WTC11 (cell line): ENCODE measurements at regions not wholly inside any gene's neighbourhood (a gene's known extent, or its start where the extent isn't known, plus 50 kb on each side); places are given as distances from the start of the nearest gene placed in this dataset.
"Not testable (repeated sequence)": the region's sequence is repeated elsewhere in the genome, so short reads cannot be mapped to it uniquely, and the experiment has no call there.

ENCODE experiments used
- CBFB ChIP-seq: sonication (generic); formaldehyde crosslinking; IDR thresholded peaks from 2 replicates; pipeline ENCODE4 v1.8.1; 2022; ENCODE audit warnings: mild to moderate bottlenecking, low read depth, missing genetic modification reagents
- CTCF ChIP-seq: fragments of 200-600 bp; IDR thresholded peaks from 2 replicates; pipeline ENCODE4 v1.8.0; 2022; ENCODE audit warnings: antibody characterized with exemption
- GABPB1 ChIP-seq: sonication (generic); formaldehyde crosslinking; IDR thresholded peaks from 2 replicates; pipeline ENCODE4 v1.8.1; 2023; ENCODE audit warnings: mild to moderate bottlenecking, missing genetic modification reagents
- NR1H2 ChIP-seq: sonication (generic); formaldehyde crosslinking; IDR thresholded peaks from 2 replicates; pipeline ENCODE4 v1.9.0; 2021; ENCODE audit warnings: mild to moderate bottlenecking, moderate library complexity, missing genetic modification reagents
- SMAD3 ChIP-seq: sonication (generic); formaldehyde crosslinking; IDR thresholded peaks from 2 replicates; pipeline ENCODE4 v1.8.0; 2022; ENCODE audit warnings: missing genetic modification reagents, mild to moderate bottlenecking, borderline replicate concordance
- TCF7 ChIP-seq: sonication (generic); formaldehyde crosslinking; IDR thresholded peaks from 2 replicates; pipeline ENCODE4 v1.8.0; 2022; ENCODE audit warnings: mild to moderate bottlenecking, low read depth, missing genetic modification reagents, moderate library complexity
- TEAD1 ChIP-seq: sonication (generic); formaldehyde crosslinking; IDR thresholded peaks from 2 replicates; pipeline ENCODE4 v1.8.0; 2022; ENCODE audit warnings: mild to moderate bottlenecking, missing genetic modification reagents
- TEAD4 ChIP-seq: sonication (generic); formaldehyde crosslinking; IDR thresholded peaks from 2 replicates; pipeline ENCODE4 v1.8.0; 2022; ENCODE audit warnings: mild to moderate bottlenecking, missing genetic modification reagents
- ZNF121 ChIP-seq: sonication (generic); formaldehyde crosslinking; IDR thresholded peaks from 2 replicates; pipeline ENCODE4 v1.8.0; 2023; ENCODE audit warnings: missing genetic modification reagents
- ZNF396 ChIP-seq: fragments of 250-450 bp; sonication (Bioruptor Pico); IDR thresholded peaks from 2 replicates; pipeline ENCODE4 v1.8.0; 2021; ENCODE audit warnings: mild to moderate bottlenecking, moderate library complexity, borderline replicate concordance
- TF ChIP-seq, protein P1 (sequence below): sonication (generic); formaldehyde crosslinking; IDR thresholded peaks from 2 replicates; pipeline ENCODE4 v1.8.1; 2023; ENCODE audit warnings: mild to moderate bottlenecking, missing genetic modification reagents, moderate library complexity
- TF ChIP-seq, protein P2 (sequence below): sonication (generic); formaldehyde crosslinking; conservative IDR thresholded peaks from 2 replicates; pipeline ENCODE4 v1.8.1; 2022; ENCODE audit warnings: mild to moderate bottlenecking, missing genetic modification reagents
- TF ChIP-seq, protein P3 (sequence below): sonication (generic); formaldehyde crosslinking; conservative IDR thresholded peaks from 2 replicates; pipeline ENCODE4 v1.8.1; 2023; ENCODE audit warnings: mild to moderate bottlenecking, low read depth, missing genetic modification reagents, moderate library complexity
- TF ChIP-seq, protein P4 (sequence below): sonication (generic); formaldehyde crosslinking; IDR thresholded peaks from 2 replicates; pipeline ENCODE4 v1.8.1; 2022; ENCODE audit warnings: missing genetic modification reagents, borderline replicate concordance

- TF ChIP-seq GABPB1 (CRISPR knock-in tag); CBFB (CRISPR knock-in tag); CTCF; SMAD3 (CRISPR knock-in tag); TEAD1; TCF7 (CRISPR knock-in tag); TEAD4 (CRISPR knock-in tag); ZNF396 (CRISPR knock-in tag); NR1H2 (CRISPR knock-in tag); ZNF121 (CRISPR knock-in tag): not testable (repeated sequence)
- TF ChIP-seq, protein P1, sequence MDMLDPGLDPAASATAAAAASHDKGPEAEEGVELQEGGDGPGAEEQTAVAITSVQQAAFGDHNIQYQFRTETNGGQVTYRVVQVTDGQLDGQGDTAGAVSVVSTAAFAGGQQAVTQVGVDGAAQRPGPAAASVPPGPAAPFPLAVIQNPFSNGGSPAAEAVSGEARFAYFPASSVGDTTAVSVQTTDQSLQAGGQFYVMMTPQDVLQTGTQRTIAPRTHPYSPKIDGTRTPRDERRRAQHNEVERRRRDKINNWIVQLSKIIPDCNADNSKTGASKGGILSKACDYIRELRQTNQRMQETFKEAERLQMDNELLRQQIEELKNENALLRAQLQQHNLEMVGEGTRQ = not testable (repeated sequence)
- TF ChIP-seq, protein P2, sequence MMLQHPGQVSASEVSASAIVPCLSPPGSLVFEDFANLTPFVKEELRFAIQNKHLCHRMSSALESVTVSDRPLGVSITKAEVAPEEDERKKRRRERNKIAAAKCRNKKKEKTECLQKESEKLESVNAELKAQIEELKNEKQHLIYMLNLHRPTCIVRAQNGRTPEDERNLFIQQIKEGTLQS (CRISPR knock-in tag) = not testable (repeated sequence)
- TF ChIP-seq, protein P3, sequence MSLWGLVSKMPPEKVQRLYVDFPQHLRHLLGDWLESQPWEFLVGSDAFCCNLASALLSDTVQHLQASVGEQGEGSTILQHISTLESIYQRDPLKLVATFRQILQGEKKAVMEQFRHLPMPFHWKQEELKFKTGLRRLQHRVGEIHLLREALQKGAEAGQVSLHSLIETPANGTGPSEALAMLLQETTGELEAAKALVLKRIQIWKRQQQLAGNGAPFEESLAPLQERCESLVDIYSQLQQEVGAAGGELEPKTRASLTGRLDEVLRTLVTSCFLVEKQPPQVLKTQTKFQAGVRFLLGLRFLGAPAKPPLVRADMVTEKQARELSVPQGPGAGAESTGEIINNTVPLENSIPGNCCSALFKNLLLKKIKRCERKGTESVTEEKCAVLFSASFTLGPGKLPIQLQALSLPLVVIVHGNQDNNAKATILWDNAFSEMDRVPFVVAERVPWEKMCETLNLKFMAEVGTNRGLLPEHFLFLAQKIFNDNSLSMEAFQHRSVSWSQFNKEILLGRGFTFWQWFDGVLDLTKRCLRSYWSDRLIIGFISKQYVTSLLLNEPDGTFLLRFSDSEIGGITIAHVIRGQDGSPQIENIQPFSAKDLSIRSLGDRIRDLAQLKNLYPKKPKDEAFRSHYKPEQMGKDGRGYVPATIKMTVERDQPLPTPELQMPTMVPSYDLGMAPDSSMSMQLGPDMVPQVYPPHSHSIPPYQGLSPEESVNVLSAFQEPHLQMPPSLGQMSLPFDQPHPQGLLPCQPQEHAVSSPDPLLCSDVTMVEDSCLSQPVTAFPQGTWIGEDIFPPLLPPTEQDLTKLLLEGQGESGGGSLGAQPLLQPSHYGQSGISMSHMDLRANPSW (CRISPR knock-in tag) = not testable (repeated sequence)
- TF ChIP-seq, protein P4, sequence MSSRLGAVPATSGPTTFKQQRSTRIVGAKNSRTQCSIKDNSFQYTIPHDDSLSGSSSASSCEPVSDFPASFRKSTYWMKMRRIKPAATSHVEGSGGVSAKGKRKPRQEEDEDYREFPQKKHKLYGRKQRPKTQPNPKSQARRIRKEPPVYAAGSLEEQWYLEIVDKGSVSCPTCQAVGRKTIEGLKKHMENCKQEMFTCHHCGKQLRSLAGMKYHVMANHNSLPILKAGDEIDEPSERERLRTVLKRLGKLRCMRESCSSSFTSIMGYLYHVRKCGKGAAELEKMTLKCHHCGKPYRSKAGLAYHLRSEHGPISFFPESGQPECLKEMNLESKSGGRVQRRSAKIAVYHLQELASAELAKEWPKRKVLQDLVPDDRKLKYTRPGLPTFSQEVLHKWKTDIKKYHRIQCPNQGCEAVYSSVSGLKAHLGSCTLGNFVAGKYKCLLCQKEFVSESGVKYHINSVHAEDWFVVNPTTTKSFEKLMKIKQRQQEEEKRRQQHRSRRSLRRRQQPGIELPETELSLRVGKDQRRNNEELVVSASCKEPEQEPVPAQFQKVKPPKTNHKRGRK (CRISPR knock-in tag) = not testable (repeated sequence)
These were observed 188.9 kb downstream of the ZNF92 start for GRCh38 chr7:65562522-65562921.
